Stimulated activated CD4-positive, alpha-beta T cell treated with anti-CD3 and anti-CD28 coated beads, Interleukin-1b, Interleukin-23, amount 100 ng/mL, for 4 hours (primary cell): ENCODE measurements at regions not wholly inside any gene's neighbourhood (a gene's known extent, or its start where the extent isn't known, plus 50 kb on each side); places are given as distances from the start of the nearest gene placed in this dataset.
"Not testable (repeated sequence)": the region's sequence is repeated elsewhere in the genome, so short reads cannot be mapped to it uniquely, and the experiment has no call there.

Experiments
- DNase-seq, 2 donors: peaks; one replicate each; pipeline ENCODE4 v3.0.0-alpha.2; 2020; ENCODE audit warnings: low read depth in 2 of 2

GRCh38 chr10:81570878-81571794, 303.9 kb upstream of the NRG3 start:
- DNase-seq, result no peak

- DNase-seq, result no peak
Observed at GRCh38 chr10:81575036-81575435, 300.0 kb upstream of the NRG3 start.

GRCh38 chr10:81576336-81576735, 298.7 kb upstream of the NRG3 start:
- no peak for DNase-seq

- DNase-seq, result no peak
Observed at GRCh38 chr10:81594991-81595390, 280.0 kb upstream of the NRG3 start.

- DNase-seq, result no peak
Observed at GRCh38 chr10:81600185-81600584, 274.8 kb upstream of the NRG3 start.

- DNase-seq, result no peak
Observed at GRCh38 chr10:81603106-81603620, 271.8 kb upstream of the NRG3 start.

GRCh38 chr10:81644485-81644884, 230.5 kb upstream of the NRG3 start:
- not testable (repeated sequence) for DNase-seq

- no peak for DNase-seq
Observed at GRCh38 chr10:81655986-81656385, 219.0 kb upstream of the NRG3 start.

- no peak for DNase-seq
Observed at GRCh38 chr10:81662837-81663236, 212.2 kb upstream of the NRG3 start.

- DNase-seq, result not testable (repeated sequence)
Observed at GRCh38 chr10:81664800-81665199, 210.2 kb upstream of the NRG3 start.

GRCh38 chr10:81674941-81675340, 200.1 kb upstream of the NRG3 start:
- DNase-seq, result no peak

GRCh38 chr10:81679291-81679690, 195.7 kb upstream of the NRG3 start:
- DNase-seq, result no peak

GRCh38 chr10:81680359-81680758, 194.6 kb upstream of the NRG3 start:
- DNase-seq, result no peak

- DNase-seq, result no peak
Observed at GRCh38 chr10:81688459-81688858, 186.5 kb upstream of the NRG3 start.

- DNase-seq, result no peak
Observed at GRCh38 chr10:81696609-81697388, 178.2 kb upstream of the NRG3 start.

- DNase-seq, result no peak
Observed at GRCh38 chr10:81704596-81704995, 170.4 kb upstream of the NRG3 start.

- no peak for DNase-seq
Observed at GRCh38 chr10:81708416-81708815, 166.6 kb upstream of the NRG3 start.

GRCh38 chr10:81708929-81709328, 166.1 kb upstream of the NRG3 start:
- no peak for DNase-seq

- DNase-seq, result no peak
Observed at GRCh38 chr10:81722399-81722798, 152.6 kb upstream of the NRG3 start.

GRCh38 chr10:81724431-81724830, 150.6 kb upstream of the NRG3 start:
- DNase-seq, result no peak

GRCh38 chr10:81725851-81726250, 149.1 kb upstream of the NRG3 start:
- DNase-seq, result no peak

GRCh38 chr10:81728692-81729091, 146.3 kb upstream of the NRG3 start:
- no peak for DNase-seq

- DNase-seq, result no peak
Observed at GRCh38 chr10:81730891-81731290, 144.1 kb upstream of the NRG3 start.
